SIG-M5 treated with dmso at 0.1 percent for 504 hours (cell line): ENCODE measurements at regions not wholly inside any gene's neighbourhood (a gene's known extent, or its start where the extent isn't known, plus 50 kb on each side); places are given as distances from the start of the nearest gene placed in this dataset.
A peak's percentile ranks its signal among the peaks of the same experiment; 100 is the strongest.
"Not testable (repeated sequence)": the region's sequence is repeated elsewhere in the genome, so short reads cannot be mapped to it uniquely, and the experiment has no call there.

Experiments used
- DNase-seq: peaks from one replicate; lab custom pipeline; 2025; ENCODE audit not compliant: unreplicated experiment; lab: John Stamatoyannopoulos, UW

DNA sequence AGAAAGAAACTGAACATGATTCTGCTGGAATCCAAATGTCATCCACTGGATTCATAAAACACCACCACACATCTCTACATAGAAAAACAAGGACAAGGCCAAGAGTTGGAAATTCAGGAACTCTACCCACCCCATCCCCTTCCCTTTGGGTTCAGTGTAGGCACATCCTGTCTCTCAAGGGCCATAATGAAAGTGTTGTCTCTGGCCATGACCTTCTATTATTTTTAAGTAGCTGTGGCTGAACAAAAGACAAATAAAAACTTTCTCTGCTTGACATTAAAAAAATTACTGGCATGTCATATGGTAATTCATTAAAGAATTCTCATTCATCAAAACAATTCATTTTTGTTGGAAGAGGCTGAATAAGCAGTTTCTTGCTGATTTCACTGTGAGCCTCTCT lies 54.9 kb upstream of the ZBTB18 start:
- no peak for DNase-seq

DNA sequence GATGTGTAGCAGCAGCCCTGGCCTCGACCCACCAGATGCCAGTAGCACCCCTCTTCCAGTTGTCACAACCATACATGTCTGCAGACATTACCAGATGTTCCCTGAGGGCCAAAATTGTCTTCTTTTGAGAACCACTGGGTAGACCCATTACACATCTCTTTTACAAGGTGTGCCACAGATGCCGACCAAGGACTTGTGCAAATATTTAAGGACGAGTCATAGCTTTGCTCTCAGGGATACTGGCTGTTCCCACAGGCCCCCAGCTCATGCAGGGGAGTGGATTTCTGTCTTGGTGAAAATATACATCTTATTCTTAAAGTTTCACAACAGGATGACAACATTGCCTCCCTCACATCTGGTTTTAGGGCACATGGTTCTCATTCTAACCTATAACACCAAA lies 59.4 kb upstream of the ZBTB18 start:
- DNase-seq: no peak

DNA sequence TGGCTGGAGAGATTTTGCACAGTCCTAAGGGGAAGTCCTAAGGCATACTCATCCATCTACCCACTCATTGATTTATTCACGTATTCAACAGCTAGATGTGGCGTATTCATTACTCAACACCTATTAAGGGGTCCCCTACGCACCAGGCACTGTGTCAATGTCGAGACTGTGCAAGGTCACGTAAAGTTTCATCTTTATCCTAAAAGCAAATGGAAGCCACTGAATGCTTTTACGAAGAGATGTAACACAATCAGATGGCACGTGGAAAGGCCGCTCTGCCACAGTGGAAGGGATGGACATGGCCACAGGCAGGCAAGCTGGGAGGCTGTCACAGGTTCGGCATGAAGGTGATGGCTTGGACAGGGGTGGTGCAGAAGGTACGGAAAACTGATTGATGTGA lies 66.3 kb upstream of the ZBTB18 start:
- no peak for DNase-seq

DNA sequence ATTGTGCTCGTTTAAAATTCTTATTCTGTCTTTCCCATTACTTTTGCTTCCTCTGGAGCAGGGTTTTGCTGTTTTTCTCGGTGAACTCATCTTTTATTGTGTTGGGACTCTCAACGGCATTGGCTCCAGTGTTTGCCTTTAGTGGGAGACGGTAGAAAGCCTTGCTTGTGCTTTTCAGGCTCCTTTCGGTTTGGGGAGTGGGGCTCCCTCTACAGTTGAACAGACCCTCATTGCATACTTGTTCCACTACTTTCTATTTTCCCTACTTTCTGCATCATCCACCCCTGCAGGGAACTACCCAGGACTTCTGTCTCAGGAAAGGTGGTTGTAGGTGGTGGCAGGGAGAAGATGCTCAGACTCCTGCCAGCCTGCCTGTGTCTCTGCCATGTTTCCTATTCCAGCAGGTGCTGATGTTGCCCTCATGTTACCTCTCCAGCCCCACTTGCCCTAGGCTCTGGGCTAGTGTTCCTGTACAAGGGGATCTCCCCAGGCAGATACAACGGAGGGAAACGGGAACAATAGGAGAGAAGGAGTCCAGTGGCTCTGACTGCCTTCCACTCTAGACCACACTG lies 68.5 kb upstream of the ZBTB18 start:
- no peak for DNase-seq

DNA sequence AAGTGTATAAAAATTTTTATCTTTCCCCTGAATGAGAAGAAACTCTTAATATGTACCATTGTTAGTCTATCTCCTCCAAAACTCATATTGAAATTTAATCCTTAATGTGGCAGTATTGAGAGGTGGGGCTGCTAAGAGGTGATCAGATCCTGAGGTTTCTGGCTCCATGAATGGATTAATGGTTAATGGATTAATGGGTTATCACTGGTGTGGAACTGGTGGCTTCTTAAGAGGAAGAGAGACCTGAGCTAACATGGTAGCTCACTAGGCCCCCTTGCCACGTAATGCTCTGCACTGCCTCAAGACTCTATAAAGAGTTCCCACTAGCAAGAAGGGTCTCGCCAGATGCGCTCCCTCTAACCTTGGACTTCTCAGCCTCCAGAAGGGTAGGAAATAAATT lies 70.6 kb upstream of the ZBTB18 start:
- DNase-seq: no peak

DNA sequence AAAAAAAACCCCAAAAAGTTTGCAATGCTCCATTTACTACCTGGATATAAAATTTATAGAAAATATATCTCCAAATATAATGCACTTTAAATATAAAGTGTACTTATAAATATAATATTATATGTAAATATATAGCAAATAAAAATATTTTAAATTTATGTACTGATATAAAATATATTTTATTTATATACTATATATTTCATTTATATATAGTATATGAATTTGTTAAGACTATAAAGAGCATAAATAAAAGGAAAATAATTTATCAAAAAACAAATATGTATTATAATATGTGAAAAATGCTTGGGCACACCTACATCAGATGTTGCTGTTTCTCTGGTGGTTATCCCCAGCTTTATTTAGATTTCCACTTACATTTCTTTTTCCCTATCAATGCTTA lies 71.0 kb upstream of the ZBTB18 start:
- DNase-seq: no peak

DNA sequence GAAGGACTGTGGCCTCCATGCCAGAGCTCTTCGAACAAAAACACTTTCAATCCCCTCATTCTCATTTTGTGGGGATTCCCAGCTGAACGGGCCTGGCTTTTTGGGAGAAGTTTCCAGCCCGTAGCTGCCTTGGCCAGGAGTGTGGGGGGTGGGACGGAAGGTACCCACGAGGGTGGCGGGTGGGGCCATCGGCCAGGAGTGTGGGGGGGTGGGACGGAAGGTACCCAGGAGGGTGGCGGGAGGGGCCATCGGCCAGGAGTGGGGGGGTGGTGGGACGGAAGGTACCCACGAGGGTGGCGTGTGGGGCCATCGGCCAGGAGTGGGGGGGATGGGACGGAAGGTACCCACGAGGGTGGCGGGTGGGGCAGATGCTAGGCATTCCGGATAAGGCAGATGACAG lies 71.7 kb upstream of the ZBTB18 start:
- DNase-seq: no peak

DNA sequence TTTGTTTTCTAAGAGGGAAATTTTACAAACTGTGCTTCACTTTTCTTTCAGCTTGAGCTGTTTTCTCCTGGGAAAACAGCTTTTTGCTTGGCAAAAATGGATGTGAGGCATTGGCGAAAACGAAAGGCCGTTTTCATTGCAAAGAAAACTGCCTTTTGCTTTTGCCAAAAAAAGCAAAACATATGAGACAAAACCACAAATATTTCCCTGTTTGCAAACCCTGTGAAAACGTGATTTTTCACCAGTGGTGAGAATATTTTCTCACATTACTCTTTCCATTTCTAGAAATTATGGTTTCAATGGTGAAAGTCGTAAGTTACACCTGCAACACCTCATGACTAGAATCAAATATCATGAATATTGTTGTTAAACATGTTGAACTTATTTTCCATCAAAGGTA lies 74.0 kb upstream of the ZBTB18 start:
- no peak for DNase-seq

DNA sequence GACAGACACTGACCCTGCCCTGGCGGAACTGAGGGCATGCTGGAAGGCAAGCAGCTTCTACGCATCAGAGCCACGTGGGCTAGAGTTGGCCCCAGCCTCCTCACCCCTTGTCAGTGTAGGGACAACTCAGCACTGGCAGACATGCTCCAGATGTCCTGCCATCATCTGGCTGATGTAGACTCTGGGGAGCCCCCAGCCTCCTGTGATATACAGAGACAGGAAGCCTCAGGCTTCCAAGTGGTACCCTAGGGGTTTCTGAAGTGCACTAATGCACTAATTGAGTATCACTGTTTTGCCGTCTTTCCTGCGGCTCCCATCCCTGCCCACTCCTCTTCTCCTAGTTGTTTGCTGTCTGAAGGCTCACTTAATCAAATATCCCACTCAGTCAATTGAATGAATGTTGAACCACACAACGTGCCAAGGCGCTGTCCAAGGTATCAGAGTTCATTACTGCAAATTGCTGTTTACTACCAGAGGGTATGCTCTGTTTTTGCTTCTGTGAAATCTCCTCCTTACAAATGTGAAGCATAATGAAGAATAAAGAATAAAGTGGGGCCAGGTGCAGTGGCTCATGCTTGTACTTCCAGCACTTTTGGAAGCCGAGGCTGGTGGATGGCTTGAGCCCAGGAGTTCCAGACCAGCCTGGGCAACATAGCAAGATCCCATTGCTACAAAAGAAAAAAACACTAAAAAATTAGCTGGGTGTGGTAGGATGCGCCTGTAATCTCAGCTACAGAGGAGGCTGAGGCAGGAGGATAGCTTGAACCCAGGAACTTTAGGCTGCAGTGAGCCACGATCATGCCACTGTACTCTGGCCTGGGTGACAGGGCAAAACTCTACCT lies 76.4 kb upstream of the ZBTB18 start:
- no peak for DNase-seq

DNA sequence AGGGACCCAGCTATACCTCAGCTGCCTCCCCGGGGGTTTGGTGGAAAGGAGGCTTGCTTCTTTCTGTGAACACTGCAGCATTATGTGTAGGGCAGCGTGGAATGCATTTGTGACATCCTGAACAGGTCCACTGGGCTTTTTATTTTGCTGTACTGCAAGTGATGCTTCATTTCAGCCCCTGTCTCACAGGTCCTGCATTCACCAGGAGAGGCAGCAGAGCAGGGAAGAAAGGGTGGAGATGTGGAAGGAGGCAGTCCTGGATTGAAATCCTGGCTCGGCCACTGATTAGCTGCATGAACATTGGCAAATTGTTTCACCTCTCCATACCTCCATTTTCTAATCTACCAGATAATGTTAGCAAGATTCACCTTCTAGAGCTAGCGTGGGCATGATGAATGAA lies 77.9 kb upstream of the ZBTB18 start:
- DNase-seq: no peak

DNA sequence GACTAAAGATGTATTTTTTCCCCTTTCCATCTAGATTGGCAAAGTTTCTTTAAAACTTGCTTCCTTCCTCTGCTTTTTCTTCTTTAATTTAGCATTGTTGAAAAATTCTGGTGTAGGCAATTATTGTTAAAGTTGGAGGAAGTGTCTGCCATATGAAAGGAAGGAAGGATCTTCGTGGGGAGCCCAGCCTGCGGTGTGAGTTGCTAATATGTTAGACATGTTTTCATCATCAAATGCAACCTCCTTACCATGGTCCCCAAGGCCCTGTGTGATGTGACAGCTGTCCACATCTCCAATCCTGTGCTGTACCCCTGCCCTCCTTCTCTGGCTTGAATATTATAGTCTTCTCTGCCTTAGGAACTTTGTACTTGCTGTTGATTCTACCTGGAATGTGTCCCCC lies 81.0 kb upstream of the ZBTB18 start:
- DNase-seq: no peak

DNA sequence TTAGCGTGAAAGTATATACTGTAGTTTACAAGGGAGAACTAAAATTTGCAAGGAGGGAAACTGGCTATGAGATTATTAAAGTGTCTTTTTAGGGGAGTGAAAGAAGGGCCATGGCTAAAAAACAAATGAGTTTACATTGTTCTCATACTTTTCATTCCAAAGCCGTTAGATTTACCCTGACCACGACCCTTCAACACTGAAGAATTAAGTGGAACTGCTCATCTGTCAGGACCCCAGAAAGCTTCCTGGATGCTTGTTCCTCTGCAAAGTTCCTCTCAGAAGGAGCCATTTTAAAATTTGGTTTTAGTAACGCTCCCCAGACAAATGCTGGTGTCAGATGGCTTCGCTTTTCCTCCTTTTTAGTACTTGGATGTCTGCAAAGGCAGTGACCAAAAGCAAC lies 82.7 kb upstream of the ZBTB18 start:
- DNase-seq: no peak

DNA sequence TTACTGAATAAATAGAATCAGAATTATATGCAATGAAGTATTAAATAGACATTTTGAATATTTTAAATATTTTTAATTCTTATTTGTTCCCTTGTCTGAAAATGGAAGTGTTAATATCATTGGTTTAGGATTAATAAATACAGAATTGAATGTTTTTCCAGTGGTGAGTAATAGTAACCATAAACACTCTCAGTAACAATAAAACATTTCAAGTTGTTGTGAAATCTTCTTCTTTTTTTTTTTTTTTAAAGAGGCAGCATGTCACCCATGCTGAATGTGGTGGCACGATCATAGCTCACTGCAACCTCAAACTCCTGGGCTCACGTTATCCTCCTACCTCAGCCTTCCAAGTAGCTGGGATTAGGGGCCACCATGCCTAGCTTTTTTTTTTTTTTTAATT lies 86.2 kb upstream of the ZBTB18 start:
- no peak for DNase-seq

DNA sequence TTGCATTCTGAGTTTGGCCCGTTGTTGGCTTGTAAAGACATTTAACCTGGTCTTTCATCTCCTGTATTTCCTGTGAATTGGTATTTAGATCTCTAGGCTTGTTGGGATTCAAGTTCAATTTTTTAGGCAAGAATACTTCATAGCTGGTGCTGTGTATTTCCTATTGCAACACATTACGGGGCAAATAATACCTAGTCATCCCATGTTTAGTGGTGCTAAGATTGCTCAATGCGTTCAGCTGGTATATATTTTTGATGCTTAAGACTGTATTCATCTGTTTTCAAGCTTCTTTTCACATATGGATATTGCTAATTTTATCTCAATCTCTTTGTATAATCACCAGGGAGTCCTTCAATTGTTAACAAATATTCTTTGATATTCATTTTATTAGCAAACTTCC lies 87.5 kb upstream of the ZBTB18 start:
- peak; percentile 79 for DNase-seq

DNA sequence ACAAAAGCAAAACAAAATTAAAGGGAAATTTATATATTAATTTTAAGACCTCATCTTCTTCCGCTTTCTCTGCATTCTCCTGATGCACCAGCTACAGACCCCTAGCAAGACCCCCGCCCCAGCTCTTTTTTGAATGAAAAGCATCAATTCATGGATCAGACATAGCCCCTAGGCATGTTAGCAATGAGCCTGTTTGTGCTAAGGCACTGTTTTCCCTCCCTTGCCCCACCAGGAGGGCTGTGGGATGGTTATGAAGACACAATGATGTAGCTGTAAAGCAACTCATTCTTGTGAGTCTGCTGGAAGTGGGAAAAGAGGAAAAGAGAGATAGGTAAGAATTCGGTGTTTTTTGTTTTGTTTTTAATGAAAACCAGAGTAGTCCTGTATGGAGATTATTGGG lies 88.5 kb upstream of the ZBTB18 start:
- no peak for DNase-seq

DNA sequence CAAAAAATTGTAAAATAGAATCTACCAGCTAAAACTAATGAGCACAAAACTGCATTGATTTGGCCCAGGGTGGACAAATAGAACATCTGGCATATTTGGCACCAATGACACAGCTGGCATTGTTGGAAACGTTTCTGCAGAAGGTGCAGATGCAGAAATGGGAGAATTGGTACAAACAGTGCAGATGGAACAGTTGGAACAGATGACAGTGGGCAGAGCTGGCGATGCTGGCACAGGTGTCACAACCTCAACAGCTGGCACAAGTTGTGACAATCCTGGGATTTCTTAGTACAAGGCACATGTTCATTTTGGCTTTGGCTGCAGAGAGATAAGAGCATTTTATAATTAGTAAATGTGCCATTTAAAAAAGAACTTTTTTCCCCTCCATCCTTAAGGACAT lies 91.1 kb upstream of the ZBTB18 start:
- DNase-seq: no peak

DNA sequence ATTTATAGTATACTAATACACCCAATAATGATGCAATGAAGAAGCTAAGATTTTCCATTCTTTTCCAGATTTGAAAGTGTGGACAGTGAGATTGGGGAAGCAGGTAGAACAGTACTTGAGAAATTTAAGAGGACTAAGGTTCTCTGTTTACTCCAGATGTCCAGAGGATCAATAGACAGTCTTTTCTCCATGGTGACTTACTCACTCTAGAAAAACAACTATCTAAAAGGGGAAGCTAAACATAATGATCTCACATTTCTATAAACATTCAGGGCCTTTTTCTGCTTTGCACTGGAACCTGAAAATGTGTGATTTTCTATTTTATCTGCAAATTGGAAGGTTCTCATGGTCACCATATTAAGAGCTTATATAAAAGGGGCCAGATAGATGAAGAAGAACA lies 93.9 kb upstream of the ZBTB18 start:
- DNase-seq: no peak

DNA sequence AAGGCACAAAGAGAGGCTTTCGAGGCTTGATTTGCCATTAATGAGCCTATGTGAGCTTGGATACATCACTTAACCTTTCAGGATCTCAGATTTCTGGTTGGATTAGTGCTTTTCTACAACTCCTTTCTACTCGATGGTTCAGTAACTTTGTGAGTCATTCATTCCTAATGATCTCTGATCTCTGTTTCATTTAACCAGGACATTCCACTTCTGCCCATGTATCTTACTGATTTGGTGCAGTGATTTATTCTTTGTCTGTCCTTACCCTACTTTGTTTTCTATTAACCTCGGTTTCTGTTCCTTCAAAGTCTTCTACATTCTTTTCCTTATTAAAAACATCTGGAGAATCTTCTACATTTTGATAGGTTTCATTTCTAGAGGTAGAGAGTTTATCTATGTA lies 94.6 kb upstream of the ZBTB18 start:
- no peak for DNase-seq

DNA sequence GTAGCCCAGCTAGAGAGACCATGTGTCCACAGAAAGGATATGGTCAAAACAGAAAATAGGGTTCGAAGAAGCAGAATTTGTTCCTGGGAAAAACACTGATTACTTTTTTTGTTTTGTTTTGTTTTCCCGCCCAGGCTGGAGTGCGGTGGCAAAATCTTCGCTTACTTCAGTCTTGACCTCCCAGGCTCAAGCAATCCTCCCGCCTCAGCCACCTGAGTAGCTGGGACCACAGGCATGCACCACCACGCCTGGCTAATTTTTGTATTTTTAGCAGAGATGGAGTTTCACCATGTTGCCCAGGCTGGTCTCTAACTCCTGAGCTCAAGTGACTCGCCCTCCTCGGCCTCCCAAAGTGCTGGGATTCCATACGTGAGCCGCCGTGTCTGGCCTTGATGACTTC lies 99.9 kb upstream of the ZBTB18 start:
- not testable (repeated sequence) for DNase-seq

DNA sequence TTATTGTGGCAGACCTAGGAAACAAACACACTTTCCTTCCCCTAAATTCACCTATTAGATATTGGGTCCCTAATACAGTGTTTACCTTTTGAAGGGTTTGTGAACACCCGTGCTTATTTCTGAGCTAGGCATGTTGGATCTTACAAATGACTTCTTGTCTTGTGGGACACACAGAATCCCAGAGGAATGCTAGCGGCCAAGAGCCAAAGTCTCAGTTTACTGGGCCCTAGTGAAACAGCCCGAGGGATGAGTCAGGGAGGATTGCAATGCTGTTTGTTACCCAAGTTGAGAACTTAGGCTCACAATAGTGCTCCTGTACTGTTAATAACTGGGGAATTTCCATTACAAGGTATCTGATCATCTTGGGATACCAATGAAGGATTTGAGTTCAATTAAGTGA lies 100.1 kb upstream of the AKT3 start:
- no peak for DNase-seq

DNA sequence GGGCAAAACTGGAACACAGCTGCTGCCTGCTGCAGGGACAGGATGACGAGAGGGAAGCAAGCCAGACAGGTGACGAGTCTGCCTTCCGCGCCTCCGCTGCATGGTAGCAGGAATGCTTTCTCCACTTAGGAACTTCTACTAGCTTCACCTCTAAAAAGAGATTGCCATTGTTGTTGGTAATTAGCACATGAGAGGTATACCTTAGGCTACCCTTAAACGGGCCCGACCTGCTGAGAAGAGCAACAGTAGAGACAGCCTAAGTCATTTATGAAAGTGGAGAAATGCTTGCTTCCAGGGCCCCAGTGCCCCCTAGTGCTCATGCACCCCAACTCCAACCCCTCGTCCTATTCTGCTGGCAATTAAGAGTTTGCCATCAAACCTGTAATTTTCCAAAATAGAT lies 96.9 kb upstream of the AKT3 start:
- DNase-seq: peak; percentile 35

DNA sequence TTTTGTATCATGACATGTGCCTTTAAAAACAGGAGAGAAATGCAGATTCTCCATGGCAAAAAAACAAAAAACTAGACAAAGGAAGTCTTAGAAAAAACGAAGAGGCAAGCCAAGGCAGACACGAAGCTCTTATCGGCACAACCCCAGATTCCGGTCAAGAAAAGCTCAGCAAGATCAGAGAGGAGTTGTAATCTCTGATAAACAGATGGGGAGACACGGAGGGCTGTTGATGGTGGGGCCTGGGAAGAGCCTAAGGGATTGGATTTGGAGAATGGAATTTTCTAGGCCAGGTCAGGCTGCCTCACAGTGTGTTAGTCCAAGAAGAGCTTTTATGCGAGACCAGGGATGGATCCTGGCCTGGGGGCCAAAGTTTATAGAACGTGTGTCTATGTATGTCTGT lies 96.2 kb upstream of the AKT3 start:
- DNase-seq: no peak

DNA sequence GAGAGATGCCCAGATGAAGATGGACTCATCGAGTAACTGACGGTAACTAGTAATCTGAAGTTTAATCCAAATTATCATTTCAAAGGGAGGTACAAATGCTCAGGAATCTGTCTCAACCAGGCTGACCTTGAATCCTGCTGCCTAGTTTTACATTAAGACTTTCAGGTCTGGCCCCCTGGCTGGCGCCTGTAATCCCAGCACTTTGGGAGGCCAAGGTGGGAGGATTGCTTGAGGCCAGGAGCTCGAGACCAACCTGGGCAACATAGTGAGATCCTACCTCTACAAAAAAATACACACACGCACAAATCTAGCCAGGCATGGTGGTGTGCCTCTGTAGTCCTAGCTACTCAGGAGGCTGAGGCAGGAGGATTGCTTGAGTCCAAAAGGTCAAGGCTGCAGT lies 95.7 kb upstream of the AKT3 start:
- DNase-seq: no peak
